ENCODE measurements at regions not wholly inside any gene's neighbourhood (a gene's known extent, or its start where the extent isn't known, plus 50 kb on each side); places are given as distances from the start of the nearest gene placed in this dataset.

DNA sequence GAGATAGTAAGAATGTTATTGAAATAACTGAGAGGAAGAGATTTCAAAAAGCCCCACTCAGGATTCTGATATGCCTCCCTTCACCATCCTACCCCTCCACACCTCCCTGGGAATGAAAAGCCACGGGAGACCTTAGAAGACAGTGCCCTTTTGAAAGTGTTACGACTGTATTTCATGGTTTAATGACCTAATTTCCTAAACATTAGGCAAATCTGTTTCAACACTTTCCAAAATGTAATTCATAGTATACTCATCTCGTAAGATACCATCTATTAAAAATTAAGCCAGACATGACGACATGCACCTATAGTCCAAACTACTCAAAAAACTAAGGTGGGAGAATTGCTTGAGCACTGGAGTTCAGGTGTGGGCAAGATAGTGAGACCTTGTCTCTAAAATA lies 106.3 kb downstream of the HNRNPD start:
- no peak for TF ChIP-seq CTCF (IDR thresholded peaks at IDR 0.05)
- no peak overlapping the region for H3K4me3 Mint-ChIP-seq
- no peaks in the 10 kb centered on the region for H3K36me3 Mint-ChIP-seq (ENCODE audit: low read depth)
- peaks cover 12% of the 10 kb centered on the region for H3K4me1 Mint-ChIP-seq
- peaks cover 10% of the 10 kb centered on the region for H3K27me3 Mint-ChIP-seq (ENCODE audit: low read depth, poor library complexity)
- H3K9me3 Mint-ChIP-seq, result peaks cover 15% of the 10 kb centered on the region
- no peak for DNase-seq
- no peak overlapping the region for H3K27ac Mint-ChIP-seq

GRCh38 chr4:82266345-82266744 lies 107.4 kb downstream of the HNRNPD start:
- Mint-ChIP-seq H3K27me3 (ENCODE audit: low read depth, poor library complexity) (peaks cover 10% of the 10 kb centered on the region), H3K27ac (no peak overlapping the region), H3K4me3 (no peak overlapping the region), H3K4me1 (peaks cover 7% of the 10 kb centered on the region), H3K36me3 (ENCODE audit: low read depth) (no peaks in the 10 kb centered on the region), H3K9me3 (peaks cover 15% of the 10 kb centered on the region)
- no peak for DNase-seq
- TF ChIP-seq CTCF (IDR thresholded peaks at IDR 0.05), result no peak

- TF ChIP-seq CTCF (IDR thresholded peaks at IDR 0.05), result no peak
- Mint-ChIP-seq H3K27me3 (ENCODE audit: low read depth, poor library complexity) (peaks cover 9% of the 10 kb centered on the region), H3K4me1 (no peaks in the 10 kb centered on the region), H3K9me3 (peaks cover 15% of the 10 kb centered on the region), H3K36me3 (ENCODE audit: low read depth) (no peaks in the 10 kb centered on the region), H3K27ac (no peak overlapping the region), H3K4me3 (no peak overlapping the region)
- no peak for DNase-seq
Observed at GRCh38 chr4:82261084-82261483, 112.7 kb downstream of the HNRNPD start.

- H3K27me3 Mint-ChIP-seq (ENCODE audit: low read depth, poor library complexity), result peaks cover 9% of the 10 kb centered on the region
- H3K36me3 Mint-ChIP-seq (ENCODE audit: low read depth), result no peaks in the 10 kb centered on the region
- H3K4me1 Mint-ChIP-seq, result no peaks in the 10 kb centered on the region
- no peak for DNase-seq
- no peak for TF ChIP-seq CTCF (IDR thresholded peaks at IDR 0.05)
- H3K9me3 Mint-ChIP-seq, result peaks cover 15% of the 10 kb centered on the region
- no peak overlapping the region for H3K4me3 Mint-ChIP-seq
- no peak overlapping the region for H3K27ac Mint-ChIP-seq
Observed at GRCh38 chr4:82260632-82261031, 113.2 kb downstream of the HNRNPD start.

DNA sequence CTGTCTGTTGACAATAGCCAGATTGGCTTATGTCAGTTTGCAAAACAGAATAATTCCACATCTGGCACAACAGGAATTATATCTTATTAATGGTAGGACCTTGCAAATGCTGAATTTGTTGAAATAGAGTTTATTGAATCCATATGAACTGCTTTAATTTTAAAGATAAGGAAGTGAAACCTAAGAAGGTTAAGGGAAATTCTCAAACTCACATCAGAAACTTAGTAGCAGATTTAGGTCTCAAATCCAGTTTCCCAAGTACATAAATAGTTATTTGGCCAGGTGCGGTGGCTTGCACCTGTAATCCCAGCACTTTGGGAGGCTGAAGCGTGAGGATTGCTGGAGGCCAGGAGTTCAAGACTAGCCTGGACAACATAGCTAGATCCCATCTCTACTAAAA lies 117.1 kb downstream of the HNRNPD start:
- Mint-ChIP-seq H3K27ac (no peak overlapping the region), H3K27me3 (ENCODE audit: low read depth, poor library complexity) (peaks cover 4% of the 10 kb centered on the region), H3K4me1 (no peaks in the 10 kb centered on the region), H3K4me3 (no peak overlapping the region), H3K9me3 (no peaks in the 10 kb centered on the region), H3K36me3 (ENCODE audit: low read depth) (no peaks in the 10 kb centered on the region)
- TF ChIP-seq CTCF (IDR thresholded peaks at IDR 0.05), result no peak
- no peak for DNase-seq

DNA sequence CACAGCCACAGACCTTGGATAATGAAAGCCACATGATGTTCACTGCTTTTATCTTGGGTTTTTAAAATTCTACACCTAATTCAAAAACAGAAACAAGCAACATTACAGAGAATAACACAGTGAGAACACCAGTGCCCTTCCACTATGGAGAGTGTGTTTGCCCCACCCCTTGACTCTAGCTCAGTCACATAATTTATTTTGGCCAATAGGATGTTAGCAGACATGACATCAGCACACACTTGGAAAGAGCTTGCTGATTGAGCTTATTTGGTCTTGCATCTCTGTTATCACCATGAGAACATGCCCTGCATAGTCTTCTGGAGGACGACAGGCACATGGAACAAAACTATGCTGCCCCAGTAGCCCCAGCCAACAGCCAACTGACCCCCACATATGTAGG lies 118.1 kb downstream of the HNRNPD start:
- Mint-ChIP-seq H3K4me1 (no peaks in the 10 kb centered on the region), H3K36me3 (ENCODE audit: low read depth) (no peaks in the 10 kb centered on the region), H3K9me3 (no peaks in the 10 kb centered on the region), H3K27me3 (ENCODE audit: low read depth, poor library complexity) (peaks cover 4% of the 10 kb centered on the region), H3K27ac (no peak overlapping the region), H3K4me3 (no peak overlapping the region)
- no peak for TF ChIP-seq CTCF (IDR thresholded peaks at IDR 0.05)
- no peak for DNase-seq

Data from nephron progenitor cell (in vitro differentiated cells).